GM18909 (cell line): ENCODE measurements at regions not wholly inside any gene's neighbourhood (a gene's known extent, or its start where the extent isn't known, plus 50 kb on each side); places are given as distances from the start of the nearest gene placed in this dataset.

Source experiments
- ATAC-seq: cut with Tn5 transposase; IDR thresholded peaks from one replicate; pipeline ENCODE4 v1.9.1; 2021; ENCODE audit warnings: mild to moderate bottlenecking; ENCODE audit not compliant: unreplicated experiment, poor library complexity

DNA sequence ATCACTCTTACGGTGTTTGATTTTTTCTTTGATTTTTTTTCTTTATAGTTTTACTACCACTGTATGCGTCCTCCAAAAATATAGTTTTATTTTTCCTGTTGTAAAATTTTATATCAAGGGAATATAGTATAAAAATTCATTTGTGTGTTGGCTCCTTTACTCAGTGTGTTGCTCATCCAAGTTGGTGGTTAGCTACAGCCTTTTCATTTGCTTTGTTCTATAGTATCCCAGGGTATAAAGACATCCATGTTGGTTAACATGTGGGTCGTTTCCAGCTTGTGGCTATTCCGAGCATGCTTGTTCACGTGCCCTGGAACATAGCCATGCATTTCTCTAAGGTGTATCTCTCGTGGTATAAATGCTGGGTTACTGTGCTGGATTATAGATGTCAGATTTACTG is 54.8 kb upstream of the DAB2 start:
- no peak for ATAC-seq

DNA sequence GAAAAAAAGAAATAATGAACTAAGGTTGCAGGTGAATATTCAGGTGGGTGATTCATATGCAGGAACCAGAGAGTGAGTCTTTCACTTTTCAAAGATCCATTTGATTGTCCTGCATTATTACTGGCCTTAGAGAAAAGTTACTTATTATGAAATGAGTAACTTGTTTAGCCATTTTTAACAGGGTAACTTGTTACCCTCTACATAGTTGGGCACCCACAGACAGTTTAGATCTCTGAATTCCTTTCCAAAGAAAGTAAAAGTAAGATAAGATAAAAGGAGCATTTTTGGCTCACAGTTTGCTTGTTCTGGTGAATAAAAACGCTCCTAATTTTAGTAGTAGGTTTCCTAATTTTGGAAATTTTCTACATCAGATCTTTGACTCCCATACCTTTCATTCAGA is 54.1 kb upstream of the DAB2 start:
- no peak for ATAC-seq

DNA sequence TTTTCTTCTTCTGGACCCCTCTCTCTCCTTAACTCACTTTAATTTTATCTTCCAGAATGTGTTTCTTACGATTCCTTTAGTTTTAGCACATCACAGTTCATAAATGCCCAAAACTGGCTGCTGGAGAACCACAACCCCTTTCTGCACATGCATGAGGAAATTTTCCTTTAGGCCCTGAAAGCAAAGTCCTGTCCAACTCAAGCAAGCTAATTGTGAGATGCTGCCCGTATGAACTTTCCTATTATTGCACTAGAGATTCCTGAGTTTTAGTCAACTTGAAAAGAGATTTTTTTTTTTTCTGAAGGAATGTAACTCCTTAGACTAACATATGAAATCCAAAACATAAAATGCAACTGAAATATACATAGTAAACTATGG is 52.1 kb upstream of the DAB2 start:
- ATAC-seq = no peak

DNA sequence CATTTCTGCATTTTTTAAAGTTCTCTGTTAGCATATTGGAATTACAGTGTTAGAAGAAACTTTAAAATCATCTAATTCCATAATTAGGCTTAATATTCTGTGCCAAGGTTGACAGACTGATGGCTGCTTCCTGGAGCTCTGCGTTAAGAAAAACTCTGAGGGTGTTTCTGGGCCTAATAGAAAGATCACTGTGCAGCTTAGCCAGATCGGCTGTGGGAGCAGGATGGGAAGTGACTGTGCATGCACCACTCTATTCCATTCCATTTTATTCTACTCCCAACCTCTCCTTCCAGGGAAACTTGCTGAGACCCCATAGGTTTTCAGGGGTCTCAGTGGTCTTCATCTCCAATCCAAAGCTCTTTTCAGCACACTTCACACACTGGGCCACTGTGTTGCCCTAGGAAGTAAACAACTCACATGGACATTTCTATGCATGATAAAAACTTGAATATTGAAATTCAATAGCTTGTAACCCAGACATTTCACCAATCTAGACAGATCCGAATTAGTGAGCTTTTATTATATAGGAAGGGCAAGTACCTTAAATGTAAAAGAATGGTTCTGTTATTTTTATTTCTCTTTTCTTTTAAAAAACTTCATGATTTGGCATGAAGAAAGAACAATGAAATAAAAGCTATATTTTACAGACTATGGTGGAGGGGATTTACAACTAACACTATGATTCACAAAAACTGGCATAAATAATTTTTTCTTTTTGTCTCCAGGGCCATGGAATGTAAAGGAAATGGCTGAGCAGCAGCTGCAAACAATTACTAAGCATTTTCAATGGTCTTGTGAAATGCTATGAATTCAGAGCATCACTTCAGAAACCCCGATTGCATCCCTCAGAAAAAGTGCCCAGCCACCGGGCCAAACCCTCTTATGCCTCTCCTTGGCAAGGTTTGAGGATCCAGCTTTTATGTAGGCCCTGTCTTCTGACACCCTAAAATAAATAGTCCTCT is 51.4 kb upstream of the DAB2 start:
- no peak for ATAC-seq

DNA sequence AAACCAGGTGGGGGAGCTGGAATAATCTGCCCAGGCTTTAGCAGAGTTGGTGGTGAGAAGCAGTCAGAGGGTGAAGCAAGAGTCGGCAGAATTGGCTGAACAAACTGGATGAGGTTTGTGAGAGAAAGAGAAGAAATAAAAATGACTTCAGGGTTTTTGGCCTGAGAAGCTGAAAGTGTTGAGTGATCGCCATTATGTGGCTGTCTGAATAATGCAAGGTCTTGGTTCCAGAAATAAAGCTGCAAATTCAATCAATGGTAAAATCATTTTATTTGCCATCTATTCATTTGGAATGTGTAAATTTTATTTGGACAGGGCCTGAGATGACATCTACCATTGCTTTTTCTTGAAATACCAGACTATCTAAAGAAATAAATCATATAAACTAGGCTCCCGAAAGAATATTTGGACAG is 50.4 kb upstream of the DAB2 start:
- no peak for ATAC-seq
